GM19467 (cell line): ENCODE measurements at regions not wholly inside any gene's neighbourhood (a gene's known extent, or its start where the extent isn't known, plus 50 kb on each side); places are given as distances from the start of the nearest gene placed in this dataset.

Experiments
- ATAC-seq: cut with Tn5 transposase; IDR thresholded peaks from one replicate; pipeline ENCODE4 v1.9.1; 2021; ENCODE audit warnings: mild to moderate bottlenecking, moderate library complexity; ENCODE audit not compliant: unreplicated experiment

DNA sequence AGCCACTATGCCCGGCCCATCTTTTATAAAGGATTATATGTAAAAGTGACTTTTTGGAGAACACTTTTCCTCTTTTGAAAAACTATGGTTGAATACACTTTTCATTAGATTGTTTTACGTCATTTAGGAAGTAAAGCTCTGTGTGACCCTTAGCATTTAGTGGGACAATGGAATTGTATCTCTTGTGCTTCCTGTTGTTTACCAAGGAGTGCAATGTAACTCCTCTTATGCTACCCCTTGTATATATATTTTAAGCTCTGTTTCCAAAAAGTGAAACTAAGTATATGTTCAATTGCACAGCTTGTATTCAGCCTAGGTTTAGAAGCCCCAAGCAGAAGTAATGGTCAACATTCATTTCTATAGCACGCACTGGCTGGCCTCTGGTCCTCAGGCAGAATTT lies 183.1 kb upstream of the CITED2 start:
- ATAC-seq, result no peak

DNA sequence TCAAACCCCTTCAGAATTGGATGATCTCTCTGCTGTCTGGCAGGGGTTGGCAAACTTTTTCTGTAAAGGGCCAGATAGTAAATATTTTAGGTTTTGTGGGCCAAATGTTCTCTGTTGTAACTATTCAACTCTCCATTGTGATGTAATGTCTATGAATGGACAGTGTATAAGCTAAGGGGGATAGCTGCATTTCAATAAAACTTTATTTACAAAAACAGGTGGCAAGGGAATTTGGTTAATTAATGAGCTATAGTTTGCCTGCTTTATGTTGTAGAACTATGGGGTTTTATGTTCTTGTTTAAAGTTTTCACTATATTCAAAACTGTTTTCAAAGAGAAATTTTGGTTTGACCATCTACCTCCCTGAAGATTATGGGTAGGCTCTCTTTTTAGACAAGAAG lies 182.1 kb upstream of the CITED2 start:
- no peak for ATAC-seq

DNA sequence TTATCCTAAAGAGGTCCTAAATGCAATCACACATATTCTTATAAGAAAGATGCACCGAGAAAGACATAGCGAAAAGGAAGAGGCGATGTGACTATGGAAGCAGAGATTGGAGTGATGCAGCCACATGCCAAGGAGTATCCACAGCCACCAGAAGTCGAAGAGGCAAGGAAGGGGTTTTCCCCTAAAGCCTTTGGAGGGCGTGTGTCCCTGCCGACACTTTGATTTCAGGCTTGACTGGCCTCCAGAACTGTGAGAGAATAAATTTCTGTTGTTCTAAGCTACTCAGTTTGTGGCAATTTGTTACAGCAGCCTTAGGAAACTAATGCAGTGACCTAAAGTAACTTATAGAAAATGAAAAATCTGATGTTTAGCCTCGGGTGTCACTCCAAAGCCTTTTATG lies 179.5 kb upstream of the CITED2 start:
- no peak for ATAC-seq

DNA sequence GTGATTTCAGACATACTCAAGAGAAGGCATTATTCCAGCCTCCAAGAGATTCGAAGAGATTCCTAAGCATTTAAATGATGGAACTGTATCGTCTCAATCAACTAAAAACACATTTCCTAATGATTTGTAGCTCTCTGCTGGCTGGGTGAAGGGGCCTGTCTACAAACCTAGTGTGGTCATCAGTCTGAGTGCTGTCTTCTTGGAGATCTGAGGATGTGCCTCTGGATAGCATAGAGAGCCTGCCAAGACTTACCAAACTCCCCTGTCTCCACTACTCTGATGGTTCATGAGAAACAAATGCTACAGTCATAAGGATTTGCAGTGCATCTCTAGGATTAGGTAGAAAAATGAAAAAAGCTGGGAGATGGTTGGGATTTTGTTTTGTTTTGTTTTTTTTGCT lies 176.9 kb upstream of the CITED2 start:
- no peak for ATAC-seq

DNA sequence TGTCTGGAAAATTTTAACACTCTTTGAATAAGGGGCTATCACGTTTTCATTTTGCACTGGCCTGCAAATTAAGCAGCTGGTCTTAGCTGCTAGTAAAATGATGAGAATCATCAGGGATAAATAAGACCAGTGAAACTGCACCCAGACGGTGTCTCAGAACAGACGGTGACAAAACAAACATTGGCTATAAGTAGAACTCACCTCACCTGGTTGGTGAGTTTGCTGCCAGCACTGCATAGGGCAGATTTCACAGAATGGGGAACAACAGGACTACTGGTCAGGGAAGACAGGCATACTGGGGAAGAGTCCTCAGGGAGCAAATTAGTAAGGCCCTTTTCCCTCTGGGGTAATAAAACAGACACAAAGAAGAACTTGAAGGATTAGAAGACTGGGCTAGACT lies 175.9 kb upstream of the CITED2 start:
- ATAC-seq, result no peak

DNA sequence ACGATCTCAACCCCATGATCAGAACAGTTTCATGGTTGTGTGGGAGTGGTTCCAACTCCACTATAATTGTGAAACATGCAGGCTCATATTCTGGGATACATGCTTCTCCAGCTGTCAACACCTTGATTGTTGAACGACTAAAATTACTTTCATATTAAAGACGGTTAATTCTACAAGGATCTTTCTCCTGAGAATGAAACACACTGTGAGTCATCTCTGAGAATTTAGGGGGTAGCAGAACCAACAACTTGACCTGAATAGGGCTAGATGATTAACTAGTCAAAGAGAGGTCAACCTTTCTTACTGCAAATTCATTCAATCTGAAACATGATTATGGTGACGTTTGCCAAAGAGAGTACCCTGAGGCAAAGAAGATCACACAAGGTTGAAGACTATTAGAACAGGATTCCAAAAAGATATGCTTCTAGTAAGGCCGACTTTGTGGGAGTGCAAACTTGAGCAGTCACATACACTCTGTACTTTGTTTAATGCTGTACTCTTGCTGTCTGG lies 175.2 kb upstream of the CITED2 start:
- no peak for ATAC-seq

DNA sequence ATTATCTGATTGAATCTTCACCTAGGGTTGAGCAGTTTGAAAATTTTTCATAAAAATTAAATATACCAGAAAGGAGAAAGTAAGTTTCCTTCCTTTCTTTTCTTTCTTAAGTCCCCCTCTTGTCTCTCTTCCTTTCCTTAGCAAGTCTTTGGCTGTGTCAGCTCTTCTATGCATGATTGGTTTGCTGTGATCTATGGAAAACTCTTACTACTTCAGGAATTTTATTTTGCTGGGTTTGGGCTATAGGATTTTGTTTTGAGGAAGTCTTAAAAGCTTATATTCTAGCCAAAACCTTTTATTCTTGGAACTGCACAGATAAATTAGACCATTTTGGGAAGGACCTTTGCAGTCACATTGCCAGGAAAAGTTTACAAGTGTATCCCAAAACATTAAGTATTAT lies 173.4 kb upstream of the CITED2 start:
- ATAC-seq, result no peak

DNA sequence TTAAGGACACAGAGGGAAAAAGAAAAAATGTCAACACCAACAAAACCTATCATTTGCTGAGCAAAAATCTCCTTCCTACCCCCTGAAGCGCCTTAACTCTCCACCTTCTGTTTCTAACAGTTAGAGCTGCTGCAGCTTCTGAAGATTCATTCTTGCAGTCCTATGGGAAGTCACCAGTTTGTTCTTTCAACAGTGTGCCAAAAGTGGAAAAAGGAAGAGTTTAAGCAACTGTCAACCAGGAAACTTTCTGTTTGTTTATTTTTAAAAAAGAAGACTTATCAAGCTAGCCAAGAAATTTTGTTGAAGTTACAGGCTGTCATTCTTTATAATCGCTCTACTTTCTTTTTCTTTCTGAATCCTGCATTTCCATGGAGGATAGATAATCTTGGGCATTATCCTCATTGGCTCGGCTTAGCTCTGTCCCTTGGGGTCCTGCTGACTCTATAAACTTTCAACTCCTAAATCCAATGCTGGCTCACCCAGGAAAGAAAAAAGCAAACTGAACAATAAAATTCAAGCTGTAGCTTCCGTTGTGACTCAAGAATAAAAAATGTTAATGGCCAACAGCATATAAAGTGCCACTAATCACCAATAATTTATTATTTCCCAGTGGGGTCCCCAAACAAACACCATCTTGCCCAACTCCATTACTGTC lies 172.8 kb upstream of the CITED2 start:
- no peak for ATAC-seq

DNA sequence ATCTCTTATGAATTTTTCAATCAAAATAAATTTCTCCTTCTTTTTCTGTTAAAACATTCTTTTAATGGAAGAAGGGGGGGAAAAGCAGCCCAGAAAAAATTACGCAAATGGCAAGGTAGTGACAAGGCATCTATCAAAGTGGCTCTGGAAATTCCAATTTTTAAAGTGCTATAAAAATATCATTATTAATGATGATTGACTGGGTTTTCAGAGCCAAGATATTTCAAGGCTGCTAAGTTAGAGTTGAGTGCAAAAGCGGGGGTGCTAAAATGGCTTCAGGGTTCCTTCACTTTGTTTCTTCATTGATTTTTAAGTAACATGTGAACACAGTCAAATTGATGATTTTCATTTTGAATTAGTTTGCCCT lies 171.6 kb upstream of the CITED2 start:
- ATAC-seq, result no peak

DNA sequence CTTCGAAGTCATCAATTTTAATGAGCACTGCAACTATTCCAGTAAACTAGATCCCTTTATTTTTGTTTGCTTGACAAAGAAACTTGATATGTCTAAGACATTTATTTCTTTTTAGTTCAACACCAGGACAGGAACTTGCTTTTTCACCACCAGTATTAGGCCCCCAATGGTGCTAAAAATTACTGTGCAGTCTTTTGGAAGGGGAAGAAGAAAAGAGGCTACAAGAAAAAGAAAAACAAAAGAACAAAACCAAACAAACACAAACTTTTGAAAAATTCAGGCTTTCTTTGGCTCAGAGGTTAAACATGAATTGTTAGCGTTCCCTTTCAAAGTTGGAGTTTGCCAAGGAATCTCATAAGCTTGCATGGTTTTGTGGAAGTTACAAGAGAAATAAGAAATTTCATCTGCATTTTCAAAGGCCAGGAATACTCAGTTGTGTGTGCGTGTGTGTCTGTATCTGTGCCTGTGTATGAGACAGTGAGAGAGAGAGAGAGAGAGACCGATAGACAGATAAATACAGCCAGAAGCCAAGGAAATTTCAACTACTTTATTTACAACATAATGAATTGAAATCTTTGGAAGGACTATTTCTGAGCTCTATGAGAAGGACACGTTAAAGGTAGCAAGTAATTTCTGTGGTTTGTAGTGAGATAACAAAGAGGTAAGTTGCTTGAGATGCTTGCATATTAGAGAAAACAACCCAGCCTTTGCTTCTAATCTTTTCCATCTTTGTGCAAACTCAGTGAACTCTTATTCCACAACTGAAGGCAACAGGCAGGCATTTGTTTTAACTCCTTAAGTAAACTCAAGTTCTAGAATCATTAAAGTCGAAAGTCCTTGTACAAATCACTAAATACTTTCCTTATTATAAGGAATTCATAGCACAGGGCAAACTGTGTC lies 171.0 kb upstream of the CITED2 start:
- no peak for ATAC-seq

DNA sequence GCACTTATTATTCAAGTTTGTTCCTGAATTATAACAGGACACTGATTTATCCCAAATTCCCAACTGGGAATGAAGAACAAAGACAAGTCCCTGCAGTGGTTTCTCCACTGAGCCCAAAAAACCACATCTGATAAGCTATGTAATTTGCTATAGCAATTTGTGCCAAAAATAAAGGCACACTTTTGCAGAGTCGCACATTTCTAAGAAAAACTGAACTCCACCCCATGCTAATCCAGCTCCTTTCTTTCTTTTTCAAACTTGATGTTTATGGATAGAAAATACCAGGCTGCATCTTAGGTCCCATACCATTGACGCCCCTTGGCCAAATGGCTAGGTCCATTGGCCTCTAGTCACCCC lies 170.2 kb upstream of the CITED2 start:
- no peak for ATAC-seq

DNA sequence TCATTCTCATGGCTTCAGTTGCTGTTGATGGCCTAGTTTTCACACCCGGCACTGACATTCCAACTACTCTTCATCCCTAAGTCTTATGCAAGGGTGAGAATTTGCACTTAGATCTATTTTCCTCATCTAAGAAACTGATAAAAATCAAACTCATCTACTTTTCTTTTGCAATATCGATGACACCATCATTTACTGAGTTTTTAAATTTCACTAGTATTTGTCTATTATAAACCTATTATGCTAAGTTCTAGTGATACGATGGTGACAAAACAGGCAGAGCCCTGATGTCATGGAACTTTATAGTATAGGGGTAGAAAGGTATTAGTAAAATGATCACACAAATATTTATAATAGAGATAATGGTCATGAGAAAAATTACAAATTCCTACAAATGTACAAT lies 167.9 kb upstream of the CITED2 start:
- no peak for ATAC-seq

DNA sequence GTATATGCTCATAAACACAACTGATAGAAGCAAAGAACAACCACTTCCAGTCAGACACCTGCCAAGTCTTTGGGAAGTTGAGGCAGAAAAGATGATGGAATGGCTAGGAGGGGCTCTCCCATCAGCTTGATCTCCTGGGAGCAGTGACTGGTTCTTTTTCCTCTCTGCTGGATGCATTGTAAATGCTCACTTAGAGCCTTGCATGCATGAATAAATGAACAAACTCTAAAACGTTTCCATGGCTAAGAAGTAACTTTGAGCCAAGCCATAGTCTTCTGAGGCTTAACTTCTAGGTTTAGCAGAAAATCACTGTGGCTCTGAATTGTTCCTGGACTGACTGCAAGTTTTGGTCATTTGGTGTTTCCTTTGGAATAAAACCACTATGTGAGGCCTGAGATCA lies 166.4 kb upstream of the CITED2 start:
- no peak for ATAC-seq

DNA sequence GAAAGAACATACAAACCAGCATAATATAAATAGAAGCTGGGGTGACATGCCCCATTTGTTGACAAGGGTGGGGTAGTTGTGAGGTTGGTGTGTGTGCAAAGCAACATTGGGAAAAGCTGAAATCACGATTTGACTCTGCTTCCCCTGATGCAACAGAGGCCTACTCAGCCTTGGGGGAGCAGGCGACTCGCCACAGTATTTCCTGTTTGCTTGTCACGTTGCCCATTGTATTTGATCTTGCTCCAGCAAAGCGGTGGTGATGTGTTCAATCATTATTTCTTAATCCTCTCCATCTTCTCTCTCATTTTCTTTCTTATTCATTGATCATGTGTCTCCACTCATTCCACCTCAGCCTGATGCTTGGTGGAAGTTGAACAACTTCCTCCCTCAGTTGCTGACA lies 165.8 kb upstream of the CITED2 start:
- no peak for ATAC-seq

DNA sequence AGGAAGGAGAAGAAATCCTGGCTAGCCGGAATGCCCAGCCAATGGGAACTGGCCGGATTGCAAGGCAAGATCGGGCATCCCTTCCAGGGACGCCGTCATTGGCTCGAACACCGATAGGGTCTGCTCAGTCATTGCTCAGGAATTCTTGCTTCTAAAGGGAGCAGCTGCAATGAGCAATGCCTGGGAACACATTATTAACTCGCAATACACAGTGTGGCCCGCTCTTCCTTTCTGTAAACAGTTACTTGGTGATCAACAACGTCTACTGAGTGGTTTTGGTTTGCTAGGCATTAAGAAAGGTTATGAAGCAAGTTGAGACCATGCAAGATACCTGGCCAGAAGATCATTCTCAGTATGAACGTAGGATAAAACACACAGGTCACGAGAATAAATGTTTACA lies 165.4 kb upstream of the CITED2 start:
- ATAC-seq, result no peak

DNA sequence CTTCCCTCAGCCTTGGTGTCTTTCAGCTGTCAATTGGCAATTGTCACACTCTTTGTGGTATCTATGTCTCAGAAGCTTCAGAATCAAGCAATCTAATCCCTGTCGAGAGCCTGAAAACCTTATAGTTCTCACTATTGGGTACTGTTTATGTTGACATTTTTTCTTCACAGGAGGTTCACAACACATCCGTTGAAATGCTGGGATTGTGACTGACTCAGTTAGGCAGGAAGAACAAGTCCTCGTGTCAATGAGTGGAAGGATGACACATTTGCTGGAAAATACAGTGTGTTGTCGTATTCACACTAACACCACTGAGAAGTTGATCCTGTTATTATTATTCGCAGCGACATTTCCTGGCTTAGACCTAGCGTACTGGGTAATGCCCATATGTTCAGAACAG lies 163.9 kb upstream of the CITED2 start:
- ATAC-seq, result no peak

DNA sequence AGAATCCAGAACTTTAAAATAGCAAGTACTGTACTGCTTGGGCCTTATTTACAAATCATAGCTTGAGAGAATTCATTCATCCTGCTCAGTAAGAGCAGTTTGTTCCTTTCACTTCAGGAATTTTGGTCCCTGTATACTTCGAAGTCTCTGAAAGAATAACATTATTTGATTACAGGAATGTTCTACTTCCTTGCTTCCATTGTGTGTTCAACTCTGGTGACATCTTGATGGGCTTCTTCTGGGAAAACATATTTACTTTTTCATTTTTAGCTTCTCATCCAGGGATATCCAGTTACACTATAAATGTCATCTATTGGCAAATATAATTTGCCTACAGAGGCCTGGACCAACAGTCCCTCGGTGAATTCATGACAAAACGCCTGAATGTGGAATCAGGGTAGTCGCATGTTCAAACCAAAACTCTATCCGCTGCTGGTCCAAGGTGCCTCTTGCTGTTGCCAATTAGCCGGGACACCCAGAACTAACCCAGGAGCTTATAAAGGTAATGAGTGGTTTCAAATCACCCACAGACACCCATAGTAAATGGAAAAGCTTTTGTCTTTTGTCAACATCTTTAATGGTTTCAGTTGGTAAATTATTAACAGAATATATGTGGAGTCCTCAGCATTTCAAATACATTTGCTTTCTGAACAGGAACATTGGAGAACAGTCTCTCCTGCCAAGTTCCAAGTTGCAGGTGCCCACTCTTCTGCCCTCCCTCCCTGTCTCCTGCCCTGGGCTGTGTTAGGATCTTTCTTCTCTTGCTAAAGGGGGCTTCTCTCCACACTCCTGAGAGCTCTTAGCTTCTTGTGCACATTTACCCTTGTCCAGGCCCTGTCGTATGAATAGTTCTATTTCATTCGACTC lies 162.5 kb upstream of the CITED2 start:
- ATAC-seq, result no peak

DNA sequence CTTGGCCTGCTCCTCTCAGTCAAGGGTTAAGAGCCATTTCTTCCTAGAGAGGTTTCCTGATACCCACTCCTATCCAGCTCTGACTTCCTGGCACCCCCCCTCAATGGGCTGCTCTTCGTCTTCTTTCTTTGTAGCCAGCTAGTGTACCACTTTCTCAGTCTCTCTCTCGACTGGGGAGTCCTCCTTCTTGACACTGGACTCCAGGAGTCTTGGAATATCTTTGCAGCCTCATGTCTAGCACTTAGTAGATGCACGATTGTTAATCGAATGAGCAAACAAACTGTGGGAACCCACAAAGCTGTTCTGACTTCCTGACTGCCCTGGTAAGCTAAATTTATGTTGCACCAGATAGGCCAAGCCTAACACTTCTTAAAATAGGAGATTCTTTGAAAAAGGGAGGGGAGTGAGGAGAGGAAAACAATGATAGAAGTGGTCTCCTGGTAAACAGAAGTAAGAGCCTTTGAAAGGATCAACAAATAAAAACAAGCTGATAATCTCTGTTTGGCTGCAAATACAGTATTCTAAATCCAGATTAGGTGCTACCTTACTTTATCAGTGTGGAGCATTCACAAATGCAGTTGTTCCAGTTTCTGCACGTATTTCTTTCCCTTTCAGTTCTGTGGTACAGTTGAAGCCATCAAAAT lies 160.1 kb upstream of the CITED2 start:
- ATAC-seq, result no peak

DNA sequence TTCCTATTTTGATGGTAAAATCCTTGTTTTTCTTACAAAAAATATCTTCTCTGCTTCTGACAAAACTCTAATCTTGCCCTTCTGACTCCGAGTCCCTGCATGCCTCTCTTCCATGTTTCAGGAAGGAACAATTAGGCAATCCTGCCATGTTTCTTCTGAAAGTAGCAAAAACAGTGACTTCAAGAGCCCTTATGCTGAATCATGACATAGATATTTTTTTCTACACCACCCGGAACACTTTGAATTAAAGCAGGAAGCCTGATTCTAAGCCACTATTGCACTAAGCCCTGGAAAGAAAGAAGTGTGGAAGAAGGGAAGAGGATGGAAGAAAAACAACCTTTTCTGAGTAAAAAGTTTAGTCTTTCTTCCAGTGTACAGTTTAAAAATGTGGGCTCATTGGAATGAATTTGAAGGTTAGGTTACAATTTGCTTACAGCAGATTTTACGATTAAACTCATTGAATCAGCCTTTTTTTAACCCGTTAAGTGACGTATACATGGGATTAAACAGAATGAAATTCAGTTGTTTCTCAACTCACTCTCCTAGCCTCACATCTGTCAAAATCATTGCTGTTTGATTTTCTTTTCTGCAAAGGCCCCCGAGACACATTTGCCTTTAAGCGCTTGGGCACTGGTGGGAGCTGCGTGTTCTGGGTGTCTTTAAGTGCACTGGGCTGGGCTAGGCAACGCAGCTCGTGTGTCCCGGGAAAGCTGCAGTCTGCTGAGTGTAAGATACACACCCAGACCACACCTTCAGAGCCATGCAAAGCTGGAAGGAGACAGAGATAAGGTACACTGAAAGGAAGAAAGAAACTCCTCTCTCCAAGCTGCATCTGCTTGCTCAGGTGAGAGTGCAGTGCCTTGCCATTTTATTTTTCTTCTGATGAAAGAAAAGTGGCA lies 159.4 kb upstream of the CITED2 start:
- no peak for ATAC-seq

DNA sequence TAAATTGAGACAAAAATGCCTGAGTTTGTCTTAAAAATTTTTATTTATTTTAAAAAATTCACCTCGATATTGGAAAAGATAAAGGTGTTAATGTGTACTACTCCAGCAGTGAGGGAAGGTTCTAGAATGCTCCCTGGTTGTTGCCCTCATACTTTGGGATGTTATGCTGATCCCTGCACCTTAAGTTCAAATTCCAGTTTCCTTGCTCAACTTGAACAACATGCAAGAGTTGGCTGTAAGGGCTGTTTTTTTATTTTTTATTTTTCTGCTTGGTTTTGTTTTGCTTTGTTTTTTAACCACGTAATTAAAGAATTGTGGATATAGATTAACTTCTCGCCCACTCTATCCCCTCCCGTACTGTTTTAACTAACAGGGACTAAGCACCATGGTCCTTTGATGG lies 158.7 kb upstream of the CITED2 start:
- ATAC-seq, result no peak
